PC-3 (cell line): ENCODE measurements at regions not wholly inside any gene's neighbourhood (a gene's known extent, or its start where the extent isn't known, plus 50 kb on each side); places are given as distances from the start of the nearest gene placed in this dataset.

Experiments
- CTCF ChIP-seq: fragments of 300-600 bp; sonication (generic); conservative IDR thresholded peaks from 2 replicates; pipeline ENCODE4 v1.5.1; 2017; ENCODE audit warnings: antibody characterized with exemption, low read depth, mild to moderate bottlenecking, low read length
- EZH2 ChIP-seq: fragments of 300-600 bp; sonication (generic); IDR thresholded peaks from one replicate; pipeline ENCODE4 v1.6.1; 2017; ENCODE audit warnings: antibody characterized with exemption, mild to moderate bottlenecking, low read length; ENCODE audit not compliant: unreplicated experiment

DNA sequence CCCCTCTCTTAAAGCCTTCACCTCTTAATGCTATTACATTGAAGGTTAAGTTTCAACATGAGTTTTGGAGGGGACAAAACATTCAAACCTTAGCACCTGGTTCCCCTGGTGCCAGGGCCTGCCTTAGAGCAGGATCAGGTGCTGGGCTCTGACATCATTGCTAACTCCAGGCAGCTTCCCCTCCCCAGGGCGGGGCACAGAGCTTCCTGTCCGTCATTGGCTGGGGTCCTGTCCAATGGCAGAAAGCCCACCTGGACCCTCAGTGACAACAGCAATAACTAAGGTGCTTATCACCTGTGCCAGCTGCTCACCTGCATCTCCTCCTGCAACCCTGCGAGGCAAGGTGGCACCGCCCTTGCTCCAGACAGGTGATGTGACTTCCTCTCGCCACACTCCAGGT is 177.4 kb downstream of the NSG2 start:
- no peak for TF ChIP-seq EZH2
- no peak for TF ChIP-seq CTCF
